ENCODE measurements at regions not wholly inside any gene's neighbourhood (a gene's known extent, or its start where the extent isn't known, plus 50 kb on each side); places are given as distances from the start of the nearest gene placed in this dataset.
A peak's percentile ranks its signal among the peaks of the same experiment; 100 is the strongest.
"Not testable (repeated sequence)": the region's sequence is repeated elsewhere in the genome, so short reads cannot be mapped to it uniquely, and the experiment has no call there.

GRCh38 chr1:182227864-182228547, 163.6 kb downstream of the GLUL start:
- no peak for DNase-seq

GRCh38 chr1:182226618-182227017, 165.0 kb downstream of the GLUL start:
- no peak for DNase-seq

- not testable (repeated sequence) for DNase-seq
These were observed 164.2 kb upstream of the ZNF648 start for GRCh38 chr1:182225755-182226154.

DNA sequence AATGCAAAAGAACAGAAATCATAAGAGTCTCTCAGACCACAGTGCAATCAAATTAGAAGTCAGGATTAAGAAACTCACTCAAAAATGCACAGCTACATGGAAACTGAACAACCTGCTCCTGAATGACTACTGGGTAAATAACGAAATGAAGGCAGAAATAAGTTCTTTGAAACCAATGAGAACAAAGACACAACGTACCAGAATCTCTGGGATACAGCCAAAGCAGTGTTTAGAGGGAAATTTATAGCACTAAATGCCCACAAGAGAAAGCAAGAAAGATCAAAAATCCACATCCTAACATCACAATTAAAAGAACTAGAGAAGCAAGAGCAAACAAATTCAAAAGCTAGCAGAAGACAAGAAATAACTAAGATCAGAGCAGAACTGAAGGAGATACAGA, 160.5 kb upstream of the ZNF648 start:
- DNase-seq = not testable (repeated sequence)

GRCh38 chr1:182221367-182221766, 159.9 kb upstream of the ZNF648 start:
- DNase-seq = not testable (repeated sequence)

DNA sequence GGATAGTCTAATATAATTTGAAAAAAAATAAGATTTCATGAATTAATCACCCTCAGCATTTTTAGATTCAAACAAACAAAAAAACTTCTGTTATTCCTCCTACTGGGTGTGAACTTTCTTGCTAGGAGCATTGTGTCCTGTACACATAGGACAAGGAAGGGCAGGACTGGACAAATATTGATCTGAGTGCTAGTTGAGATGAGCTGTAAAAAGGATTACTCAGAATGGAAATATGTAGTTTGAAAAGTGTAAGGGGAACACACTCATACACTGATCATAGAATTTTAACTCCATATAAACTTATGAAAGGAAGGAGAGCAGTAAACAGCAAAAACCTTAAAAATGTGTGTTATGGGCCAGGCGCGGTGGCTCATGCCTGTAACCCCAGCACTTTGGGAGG, 156.5 kb upstream of the ZNF648 start:
- DNase-seq = peak; percentile 25

DNA sequence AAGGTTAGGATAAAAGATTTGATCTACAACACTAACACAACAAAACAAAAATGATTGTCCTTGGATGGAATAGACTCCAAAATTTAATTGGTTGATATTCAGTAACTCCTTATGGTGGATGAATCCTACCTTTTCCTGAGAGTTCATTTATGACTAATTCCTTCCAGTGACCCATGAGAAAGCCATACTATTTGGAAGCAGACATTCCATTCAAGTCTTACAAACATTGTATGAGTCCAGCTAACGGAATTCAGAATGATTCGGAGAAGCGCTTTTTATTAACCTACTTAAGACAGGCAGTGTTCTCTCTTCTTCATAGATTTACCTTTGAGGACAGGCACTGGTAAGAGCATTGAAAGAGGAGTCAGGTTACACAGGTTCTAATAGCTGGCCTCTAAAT, 155.6 kb upstream of the ZNF648 start:
- DNase-seq = peak; percentile 59

DNA sequence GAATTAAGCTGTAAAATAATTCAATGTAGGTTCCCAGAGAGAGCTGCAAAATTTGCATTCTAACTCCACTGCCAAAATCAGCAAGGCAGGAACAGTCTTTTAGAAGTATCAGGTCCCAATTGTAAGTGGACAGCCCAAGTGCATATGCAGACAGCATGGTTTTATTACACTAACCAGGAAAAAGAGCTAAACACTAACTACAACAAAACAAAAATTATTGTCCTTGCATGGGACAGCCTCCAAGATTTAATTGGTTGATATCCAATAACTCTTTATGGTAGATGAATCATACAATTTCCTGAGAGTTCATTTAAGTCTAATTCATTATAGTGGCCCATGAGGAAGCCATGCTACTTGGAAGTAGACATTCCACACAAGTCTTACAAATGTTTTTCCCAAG, 154.3 kb upstream of the ZNF648 start:
- DNase-seq = peak; percentile 7

- no peak for DNase-seq
These were observed 151.7 kb upstream of the ZNF648 start for GRCh38 chr1:182213163-182213562.

GRCh38 chr1:182211386-182211785, 149.9 kb upstream of the ZNF648 start:
- no peak for DNase-seq

- DNase-seq = no peak
These were observed 148.9 kb upstream of the ZNF648 start for GRCh38 chr1:182210417-182210816.

DNA sequence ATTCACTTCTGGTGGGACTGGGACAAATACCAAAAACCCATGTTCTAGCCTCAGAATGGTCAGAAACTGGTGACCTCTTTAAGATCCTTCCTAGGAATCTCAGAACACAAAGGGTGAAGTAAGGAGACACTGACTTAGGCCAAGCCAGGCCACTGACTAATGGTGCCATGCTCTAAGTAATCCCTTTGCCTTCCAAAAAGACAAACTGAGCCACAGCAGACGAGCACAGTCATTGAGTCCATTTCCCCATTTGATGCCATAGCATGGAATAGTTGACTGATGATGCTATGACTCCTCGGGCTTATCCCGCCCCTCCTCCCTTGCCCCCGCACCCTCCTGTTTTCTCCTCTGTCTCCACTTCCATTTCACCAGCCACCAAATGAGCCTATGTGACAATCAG, 145.8 kb upstream of the ZNF648 start:
- DNase-seq = no peak

GRCh38 chr1:182206626-182207239, 145.2 kb upstream of the ZNF648 start:
- DNase-seq = no peak

- no peak for DNase-seq
These were observed 144.0 kb upstream of the ZNF648 start for GRCh38 chr1:182205351-182206022.

DNA sequence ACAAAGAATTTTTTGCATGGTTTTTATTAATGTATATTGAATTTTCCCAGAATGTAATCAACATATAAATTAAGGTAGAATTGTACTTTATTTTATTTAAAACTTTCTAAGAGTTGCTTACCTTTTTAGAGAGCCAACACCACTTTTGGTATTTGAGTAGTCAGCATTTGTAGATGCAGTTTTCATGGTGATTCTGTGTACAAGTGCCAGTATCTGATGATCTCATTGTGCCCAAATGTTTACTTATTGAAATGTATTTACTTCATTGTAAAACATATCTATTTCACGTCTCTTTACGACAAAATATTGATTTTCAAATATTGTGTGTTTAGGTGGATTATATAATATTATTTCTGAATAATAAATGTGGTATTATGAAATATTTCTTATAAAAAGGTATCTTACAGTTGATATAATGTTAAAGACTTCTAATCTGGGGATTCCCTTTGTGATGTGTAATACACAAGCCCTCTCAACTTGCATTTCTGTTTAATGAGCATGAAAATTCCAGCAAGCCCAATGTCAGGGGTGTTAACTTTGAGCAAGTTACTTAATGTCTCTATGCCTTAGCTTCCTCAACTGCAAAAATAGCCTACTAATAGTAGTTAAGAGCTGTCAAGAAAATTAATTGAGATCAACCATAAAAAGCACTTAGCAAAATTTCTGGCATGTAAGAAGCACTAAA, 141.8 kb upstream of the ZNF648 start:
- no peak for DNase-seq

- peak; percentile 7 for DNase-seq
These were observed 140.0 kb upstream of the ZNF648 start for GRCh38 chr1:182201490-182201889.

GRCh38 chr1:182200025-182200812, 138.7 kb upstream of the ZNF648 start:
- DNase-seq = no peak

DNA sequence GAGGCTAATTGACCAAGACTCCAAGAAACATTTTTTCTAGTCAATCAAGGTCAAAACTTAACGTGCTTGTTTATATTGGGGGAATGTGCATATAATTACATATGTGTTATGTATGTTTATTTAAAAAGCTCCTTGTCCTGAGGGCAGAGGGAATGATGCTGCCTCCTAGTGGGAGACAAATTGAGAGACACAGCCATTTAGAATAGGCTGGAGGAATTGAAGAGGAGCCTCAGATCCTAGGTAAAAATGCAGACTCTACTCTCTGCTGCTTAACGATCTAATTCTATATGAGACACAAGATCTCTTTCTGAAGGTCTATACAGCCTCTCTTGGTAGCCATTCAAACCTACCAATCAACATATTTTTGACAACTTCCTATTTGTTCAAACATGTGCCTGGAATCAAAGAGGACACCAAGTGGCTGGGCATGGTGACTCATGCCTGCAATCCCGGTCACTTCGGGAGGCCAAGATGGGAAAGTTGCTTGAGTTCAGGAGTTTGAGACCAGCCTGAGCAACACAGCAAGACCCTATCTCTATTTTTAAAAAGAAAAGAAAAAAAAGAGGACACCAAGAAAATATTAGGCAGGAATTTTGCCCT, 136.6 kb upstream of the ZNF648 start:
- no peak for DNase-seq

- DNase-seq = no peak
These were observed 135.7 kb upstream of the ZNF648 start for GRCh38 chr1:182196897-182197870.

- DNase-seq = no peak
These were observed 134.2 kb upstream of the ZNF648 start for GRCh38 chr1:182195733-182196132.

Measured in fibroblast of skin of back (primary cell).